GM20000 (cell line): ENCODE measurements at regions not wholly inside any gene's neighbourhood (a gene's known extent, or its start where the extent isn't known, plus 50 kb on each side); places are given as distances from the start of the nearest gene placed in this dataset.
A peak's percentile ranks its signal among the peaks of the same experiment; 100 is the strongest.
"Not testable (repeated sequence)": the region's sequence is repeated elsewhere in the genome, so short reads cannot be mapped to it uniquely, and the experiment has no call there.

Experiments
- DNase-seq: peaks from one replicate; pipeline ENCODE4 v3.0.0; 2012; ENCODE audit warnings: low spot score
- CTCF ChIP-seq: IDR thresholded peaks from 2 replicates; pipeline ENCODE4 v1.5.1; 2012; ENCODE audit warnings: mild to moderate bottlenecking, control low read depth; ENCODE audit errors: extremely low read depth, missing control alignments

GRCh38 chr6:11853678-11854407 is 75.2 kb upstream of the ADTRP start:
- TF ChIP-seq CTCF = no peak
- no peak for DNase-seq

- DNase-seq = no peak
- TF ChIP-seq CTCF = no peak
These were observed 73.6 kb upstream of the ADTRP start for GRCh38 chr6:11852061-11852651.

- no peak for TF ChIP-seq CTCF
- DNase-seq = no peak
These were observed 72.8 kb upstream of the ADTRP start for GRCh38 chr6:11851387-11851786.

- no peak for TF ChIP-seq CTCF
- no peak for DNase-seq
These were observed 70.5 kb upstream of the ADTRP start for GRCh38 chr6:11848852-11849731.

GRCh38 chr6:11848346-11848651 is 69.7 kb upstream of the ADTRP start:
- TF ChIP-seq CTCF = no peak
- DNase-seq = no peak

- peak; percentile 9 for DNase-seq
- no peak for TF ChIP-seq CTCF
These were observed 69.1 kb upstream of the ADTRP start for GRCh38 chr6:11847515-11848345.

- DNase-seq = not testable (repeated sequence)
These were observed 68.5 kb upstream of the ADTRP start for GRCh38 chr6:11847068-11847467.
